ENCODE measurements at regions not wholly inside any gene's neighbourhood (a gene's known extent, or its start where the extent isn't known, plus 50 kb on each side); places are given as distances from the start of the nearest gene placed in this dataset.

DNA sequence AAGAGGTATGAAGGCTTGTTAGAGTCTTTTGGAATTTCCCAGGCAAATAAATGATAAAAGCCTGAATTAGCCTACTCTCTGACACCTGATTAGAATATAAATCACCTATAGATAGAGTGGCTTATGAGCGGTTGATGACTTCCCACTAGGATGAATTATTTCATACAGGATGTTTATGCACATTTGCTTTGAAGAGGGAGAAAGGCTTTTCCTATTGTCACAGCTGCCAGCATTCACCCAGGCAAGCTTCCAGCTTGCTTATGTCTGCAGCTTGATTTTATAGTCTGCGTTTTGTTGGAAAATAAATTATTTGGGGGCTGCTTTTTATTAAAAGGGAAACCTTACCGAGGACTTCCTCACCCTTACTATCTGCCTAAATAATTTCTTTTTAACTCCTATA is 51.3 kb upstream of the EIF2S2 start:
- no peak for DNase-seq (ENCODE audit: low spot score)

DNA sequence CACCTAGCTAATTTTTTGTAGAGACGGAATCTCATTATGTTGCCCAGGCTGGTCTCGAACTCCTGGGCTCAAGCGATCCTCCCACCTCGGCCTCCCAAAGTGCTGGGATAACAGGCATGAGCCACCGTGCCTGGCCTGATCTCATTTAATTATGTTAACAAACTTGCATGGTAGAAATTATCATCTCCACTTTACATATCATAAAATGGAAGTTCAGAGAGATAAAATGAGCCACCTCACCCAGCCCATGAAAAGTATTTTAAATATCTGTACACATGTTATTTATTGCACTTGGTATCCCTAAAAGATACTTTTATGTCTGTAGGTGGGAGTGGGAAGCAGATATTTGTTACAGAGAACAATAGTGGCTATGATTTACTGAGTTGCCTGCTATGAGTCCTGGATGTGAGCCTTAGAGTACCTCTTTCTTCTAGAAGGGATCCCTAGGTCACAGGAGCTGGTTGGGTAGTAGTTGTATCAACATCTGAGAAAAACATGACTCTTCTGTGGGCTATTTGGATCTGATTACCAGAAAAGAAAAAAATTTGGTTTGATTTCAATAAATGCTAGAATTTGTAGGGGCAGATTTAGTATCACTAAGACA is 52.4 kb upstream of the EIF2S2 start:
- DNase-seq (ENCODE audit: low spot score): no peak

DNA sequence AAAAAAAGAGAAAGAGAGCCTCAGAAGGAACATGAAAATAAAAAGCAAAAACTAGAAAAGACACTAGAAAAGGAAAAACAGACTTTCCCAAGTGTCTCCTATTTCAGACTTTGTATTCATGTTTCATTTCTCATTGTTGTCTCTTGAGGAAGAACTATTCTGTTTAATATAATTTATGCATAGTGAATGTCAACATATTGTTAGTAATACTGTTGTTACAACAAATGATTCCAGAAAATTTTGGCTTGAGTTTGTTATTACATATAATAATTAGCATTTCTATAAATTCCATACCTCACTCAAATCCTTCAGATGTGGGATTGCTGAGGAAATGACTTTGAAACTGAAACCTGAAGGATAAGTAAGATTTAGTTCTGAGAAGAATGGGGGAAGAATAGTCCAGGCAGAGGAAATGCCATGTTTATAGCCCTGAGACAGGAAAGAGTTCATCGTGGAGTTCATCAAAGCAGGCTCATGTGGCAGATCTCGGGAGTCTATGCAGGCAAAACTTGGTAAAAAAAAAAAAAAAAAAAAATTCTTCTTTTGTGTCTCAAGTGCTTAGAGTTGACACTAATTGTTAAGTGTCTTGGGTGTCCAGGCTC is 53.1 kb upstream of the EIF2S2 start:
- DNase-seq (ENCODE audit: low spot score): no peak

GRCh38 chr20:34171640-34172039 is 59.6 kb upstream of the EIF2S2 start:
- DNase-seq (ENCODE audit: low spot score): no peak

DNA sequence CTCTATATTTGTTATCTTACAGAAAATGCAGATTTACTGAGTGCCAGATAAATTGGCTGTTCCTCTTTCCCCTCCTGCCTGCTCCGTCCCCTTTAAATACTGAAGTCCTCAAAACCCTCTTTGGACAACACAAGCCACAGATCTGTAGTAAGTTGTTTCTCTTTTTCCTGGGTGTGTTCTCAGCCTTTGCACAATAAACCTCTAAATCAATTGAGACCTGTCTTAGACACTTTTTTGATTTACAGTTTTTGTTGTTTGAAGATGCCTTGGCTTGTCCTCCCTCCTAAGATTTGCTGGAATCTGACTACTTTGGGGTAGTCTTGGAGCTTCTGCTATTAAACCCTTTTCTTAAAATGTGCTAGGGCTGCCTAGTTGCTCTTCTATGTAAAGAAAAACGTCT is 60.9 kb upstream of the EIF2S2 start:
- no peak for DNase-seq (ENCODE audit: low spot score)

DNA sequence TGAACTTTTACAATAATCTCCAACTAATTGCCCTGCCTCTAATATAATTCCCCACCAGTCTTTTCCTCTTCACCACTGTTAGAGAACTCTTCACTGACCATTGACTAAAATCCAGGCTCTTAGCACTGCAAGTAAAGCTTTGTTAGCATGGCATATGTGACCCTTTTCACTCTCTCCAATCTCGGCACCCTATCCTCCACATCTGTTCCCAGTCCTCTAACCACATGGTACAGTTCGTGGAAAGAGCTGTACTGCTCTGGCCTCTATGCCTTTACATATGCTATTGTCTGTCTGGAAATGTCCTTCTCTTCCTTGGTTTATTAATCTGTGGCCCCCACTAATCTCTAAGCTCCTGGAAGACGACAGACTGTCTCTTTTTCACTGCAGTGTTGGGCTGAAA is 63.0 kb upstream of the EIF2S2 start:
- DNase-seq (ENCODE audit: low spot score): no peak

GRCh38 chr20:34175879-34176278 is 63.8 kb upstream of the EIF2S2 start:
- DNase-seq (ENCODE audit: low spot score): no peak

DNA sequence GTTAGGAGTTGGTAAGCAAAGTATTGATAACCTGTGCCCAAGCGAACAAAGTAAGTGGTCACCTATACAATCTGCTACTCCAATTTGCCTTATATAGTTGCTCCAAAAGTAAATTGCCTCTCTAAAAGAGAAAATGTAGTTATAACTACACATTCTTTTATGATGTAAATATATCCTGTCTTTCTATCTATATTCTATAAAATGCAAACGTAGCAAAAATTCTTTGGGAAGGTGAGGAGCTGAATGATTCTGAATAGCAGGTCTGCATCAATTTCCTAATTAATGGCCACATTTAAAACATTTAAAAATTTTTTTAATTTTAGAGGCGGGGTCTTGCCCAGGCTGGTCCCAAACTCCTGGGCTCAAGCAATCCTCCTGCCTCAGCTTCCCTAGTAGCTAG is 64.2 kb upstream of the ASIP start:
- DNase-seq (ENCODE audit: low spot score): no peak

GRCh38 chr20:34179637-34180360 is 61.4 kb upstream of the ASIP start:
- no peak for DNase-seq (ENCODE audit: low spot score)

GRCh38 chr20:34180460-34181120 is 60.6 kb upstream of the ASIP start:
- DNase-seq (ENCODE audit: low spot score): no peak

DNA sequence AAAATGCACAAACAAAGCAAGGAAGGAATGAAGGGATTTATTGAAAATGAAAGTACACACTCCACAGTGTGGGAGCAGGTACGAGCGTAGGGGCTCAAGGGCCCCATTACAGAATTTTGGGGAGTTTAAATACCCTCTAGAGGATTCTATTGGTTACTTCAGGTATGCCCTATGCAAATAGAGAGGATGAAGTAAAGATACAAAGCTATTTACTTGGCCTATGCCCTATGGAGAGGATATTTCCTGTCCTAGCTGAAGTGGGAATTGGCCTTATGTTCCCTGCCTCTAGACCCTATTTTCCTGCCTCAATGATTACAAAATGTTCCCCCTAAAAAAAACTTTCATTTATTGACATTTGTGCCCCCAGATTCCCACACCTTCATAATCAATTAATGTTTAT is 59.7 kb upstream of the ASIP start:
- DNase-seq (ENCODE audit: low spot score): no peak

GRCh38 chr20:34185766-34186620 is 55.2 kb upstream of the ASIP start:
- DNase-seq (ENCODE audit: low spot score): peak; percentile 68

- DNase-seq (ENCODE audit: low spot score): no peak
Measured at GRCh38 chr20:34189572-34190163, 51.6 kb upstream of the ASIP start.

DNA sequence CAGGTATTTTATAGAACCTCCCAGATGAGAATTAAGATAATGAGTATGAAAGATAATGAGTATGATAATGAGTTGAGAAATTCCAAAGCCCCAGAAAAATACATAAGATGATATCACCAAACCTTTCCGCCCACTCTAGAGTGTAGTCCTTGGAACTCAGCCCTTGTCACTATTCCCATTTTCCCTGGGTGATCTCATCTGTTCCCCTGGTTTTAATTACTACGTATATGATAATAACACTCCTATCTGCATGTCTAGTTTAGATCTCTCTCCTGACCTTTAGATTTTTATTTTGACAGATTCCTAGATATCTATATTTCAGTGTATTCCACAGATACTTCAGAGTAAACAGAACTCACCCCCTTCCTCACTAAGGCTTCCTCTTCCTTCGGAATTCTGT is 51.0 kb upstream of the ASIP start:
- no peak for DNase-seq (ENCODE audit: low spot score)

DNA sequence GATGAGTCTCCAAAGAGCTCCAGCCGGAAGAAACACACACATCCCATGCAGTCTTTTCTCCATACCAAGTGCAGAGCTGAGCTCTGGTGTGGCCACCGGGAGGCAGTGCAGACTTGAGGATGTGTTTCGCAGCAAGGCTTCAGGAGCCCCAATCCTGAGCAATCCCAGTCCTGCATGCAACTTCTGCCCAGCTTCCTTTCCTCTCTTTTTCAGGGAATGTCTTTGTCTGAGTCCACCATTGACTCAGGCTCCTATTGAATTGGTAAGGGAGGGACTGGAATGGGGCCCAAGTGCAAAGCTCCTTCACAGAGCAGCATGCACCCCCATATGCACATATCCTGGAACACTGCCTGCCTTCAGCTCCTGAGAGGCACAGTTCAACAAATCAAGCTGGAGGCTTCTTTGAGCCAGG is 50.5 kb upstream of the ASIP start:
- DNase-seq (ENCODE audit: low spot score): peak; percentile 94

Data from AG08395 (cell line).